GM18868 (cell line): ENCODE measurements at regions not wholly inside any gene's neighbourhood (a gene's known extent, or its start where the extent isn't known, plus 50 kb on each side); places are given as distances from the start of the nearest gene placed in this dataset.

Experiments
- ATAC-seq: cut with Tn5 transposase; IDR thresholded peaks from one replicate; pipeline ENCODE4 v1.9.1; 2021; ENCODE audit warnings: mild to moderate bottlenecking, moderate library complexity; ENCODE audit not compliant: unreplicated experiment

DNA sequence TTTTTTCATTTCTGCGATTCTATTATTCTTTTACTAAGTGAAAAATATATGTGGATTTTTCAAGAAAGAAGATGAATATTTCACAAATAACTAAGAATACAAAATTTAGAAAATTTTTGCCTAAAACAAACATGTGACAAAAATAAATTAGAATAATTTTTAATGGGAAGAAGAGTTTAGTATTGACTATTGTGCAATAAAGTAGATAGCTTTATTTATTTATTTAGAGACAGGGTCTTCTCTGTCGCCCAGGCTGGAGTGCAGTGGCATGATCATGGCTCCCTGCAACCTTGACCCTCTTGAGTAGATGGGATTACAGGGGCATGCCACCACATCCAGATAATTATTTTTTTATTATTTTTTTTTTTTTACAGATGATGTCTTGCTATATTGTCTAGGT lies 95.3 kb upstream of the PAQR3 start:
- ATAC-seq, result no peak

DNA sequence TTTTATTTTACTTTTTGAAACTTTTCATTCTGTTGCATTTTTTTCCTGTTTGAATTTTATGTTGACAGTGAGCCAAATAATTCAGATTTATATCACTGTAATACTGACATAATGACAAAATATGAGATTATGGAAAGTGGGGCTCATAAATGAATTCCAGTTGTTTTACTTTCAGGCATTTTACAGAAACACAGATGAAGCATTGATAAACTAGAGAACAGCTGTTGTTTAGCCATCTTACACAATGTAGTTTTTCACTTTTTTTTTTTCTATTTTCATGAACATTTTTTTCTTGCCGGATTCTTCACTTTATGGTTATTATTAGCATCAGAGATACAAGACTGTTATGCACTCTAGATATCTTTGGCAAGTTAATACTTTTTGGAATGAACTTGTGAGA lies 91.7 kb upstream of the PAQR3 start:
- ATAC-seq, result no peak

DNA sequence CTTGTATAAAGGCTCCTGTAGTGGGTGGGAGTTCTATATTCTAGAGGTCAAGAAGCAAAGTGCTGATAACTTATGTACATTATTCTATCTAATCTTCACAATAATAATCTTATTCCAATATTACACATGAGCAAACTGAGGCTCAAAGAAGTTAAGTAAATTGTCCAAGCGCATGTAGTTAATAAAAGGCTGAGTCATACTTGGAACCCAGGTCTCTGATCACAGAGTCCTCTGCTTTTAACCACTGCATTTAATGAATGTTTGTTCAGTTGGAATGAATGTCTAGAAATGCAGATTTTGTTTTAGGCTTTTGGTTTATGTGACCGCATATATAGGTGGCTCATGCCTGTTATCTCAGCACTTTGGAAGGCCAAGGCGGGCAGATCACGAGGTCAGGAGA lies 88.4 kb upstream of the PAQR3 start:
- no peak for ATAC-seq

- ATAC-seq, result no peak
Observed at GRCh38 chr4:79025170-79025569, 85.9 kb upstream of the PAQR3 start.

DNA sequence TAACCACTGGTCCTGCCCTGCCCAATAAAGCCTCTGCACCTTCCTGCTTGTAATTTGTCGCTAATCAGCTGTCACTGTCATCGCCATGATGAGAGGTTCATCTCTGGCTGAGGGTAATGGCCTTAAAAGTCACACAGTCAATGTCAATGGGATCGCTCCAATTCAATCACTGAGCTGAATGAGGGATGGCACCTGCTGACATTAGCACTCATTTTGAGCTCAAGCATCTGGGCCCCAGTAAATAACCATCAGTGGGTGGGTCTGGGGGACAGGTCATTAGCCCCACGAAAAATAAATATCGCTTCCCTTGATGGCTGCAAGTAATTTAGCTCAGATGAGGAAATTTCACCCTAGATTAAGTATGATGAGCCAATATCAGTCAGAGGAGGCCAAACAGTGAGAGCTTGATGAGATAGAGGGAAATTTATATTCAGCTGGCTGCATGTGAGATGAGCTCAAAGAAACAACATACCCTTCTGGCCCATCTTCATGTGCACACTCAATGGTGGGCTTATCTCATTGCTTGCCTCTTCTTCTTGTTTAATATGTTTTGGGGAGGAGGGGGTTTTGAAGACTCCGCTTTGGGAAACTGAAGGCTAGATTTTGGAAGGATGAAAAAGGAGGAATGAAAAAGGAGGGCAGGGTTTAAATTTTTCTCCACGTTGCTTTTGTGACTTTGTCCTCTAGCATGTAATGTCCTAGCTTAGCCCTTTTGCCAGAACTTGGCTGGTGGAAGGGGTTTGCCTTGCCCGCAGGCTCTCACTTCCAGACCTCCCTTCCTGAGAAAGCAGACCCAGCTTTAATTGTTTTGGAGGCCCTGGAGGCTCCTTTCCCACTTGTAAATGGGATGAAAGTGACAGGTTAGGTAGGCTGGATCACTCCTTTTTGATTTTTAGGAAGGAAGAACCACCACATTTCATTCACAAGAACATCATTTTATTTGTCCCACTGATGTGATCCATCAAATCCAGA lies 84.8 kb upstream of the PAQR3 start:
- no peak for ATAC-seq

- no peak for ATAC-seq
Observed at GRCh38 chr4:79022529-79022928, 83.3 kb upstream of the PAQR3 start.

DNA sequence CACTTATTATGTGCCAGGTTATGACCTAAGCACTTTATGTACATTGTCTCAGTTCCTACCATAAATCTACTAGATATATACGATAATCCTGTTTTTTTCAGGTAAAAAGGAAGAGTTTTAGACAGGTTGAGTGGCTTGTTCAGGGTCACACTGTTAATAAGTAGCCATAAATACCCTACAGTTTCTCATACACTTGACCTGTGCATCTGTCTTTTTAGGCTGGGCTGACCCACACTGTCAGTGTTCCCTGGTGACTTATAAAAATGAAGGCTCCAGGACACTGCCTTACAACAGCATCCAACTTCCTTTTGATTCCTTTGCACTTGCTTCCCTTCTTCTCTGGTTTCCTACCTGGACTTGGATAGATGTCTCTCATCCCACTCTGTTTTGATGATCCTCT lies 78.2 kb upstream of the PAQR3 start:
- no peak for ATAC-seq

DNA sequence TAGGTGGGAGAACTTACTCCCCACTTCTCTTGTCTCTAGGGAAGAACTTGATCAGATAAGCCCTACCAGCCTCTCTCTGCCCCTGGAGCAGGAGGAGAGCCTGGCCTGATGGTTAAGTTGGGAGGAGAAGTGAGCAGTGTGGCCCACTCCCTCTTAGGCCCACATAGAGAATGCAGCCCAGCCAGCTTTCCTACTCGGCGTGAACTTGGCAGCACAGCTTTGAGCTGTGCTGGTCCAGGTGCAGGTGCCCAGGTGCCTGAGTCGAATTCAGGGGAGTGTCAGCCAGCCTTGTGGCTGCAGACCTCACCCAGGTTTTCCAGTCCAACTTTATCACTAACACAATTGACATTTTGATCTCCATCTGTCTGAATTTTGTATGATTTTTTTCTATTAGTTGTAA lies 77.6 kb upstream of the PAQR3 start:
- ATAC-seq, result no peak

DNA sequence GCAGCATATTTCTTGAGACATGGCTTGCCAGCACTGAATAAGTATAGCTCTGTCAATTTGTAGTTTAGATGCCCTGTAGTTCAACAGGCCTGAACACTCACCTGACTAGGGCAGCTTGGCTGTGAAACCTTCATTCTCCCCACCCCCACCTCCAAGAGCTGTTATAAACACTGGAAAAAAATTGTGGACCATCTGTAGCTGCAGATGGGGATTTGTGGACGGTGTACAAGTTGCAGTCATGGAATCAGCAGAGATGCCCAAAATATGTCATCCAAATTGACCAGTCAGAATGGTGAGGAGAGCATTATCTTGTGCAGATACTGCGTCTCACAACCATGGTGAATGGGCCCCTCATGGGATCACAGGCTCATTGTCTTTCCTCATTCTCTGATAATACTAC lies 76.2 kb upstream of the PAQR3 start:
- ATAC-seq, result no peak

- no peak for ATAC-seq
Observed at GRCh38 chr4:79014230-79014629, 75.0 kb upstream of the PAQR3 start.

GRCh38 chr4:79013756-79014155 lies 74.5 kb upstream of the PAQR3 start:
- ATAC-seq, result no peak

DNA sequence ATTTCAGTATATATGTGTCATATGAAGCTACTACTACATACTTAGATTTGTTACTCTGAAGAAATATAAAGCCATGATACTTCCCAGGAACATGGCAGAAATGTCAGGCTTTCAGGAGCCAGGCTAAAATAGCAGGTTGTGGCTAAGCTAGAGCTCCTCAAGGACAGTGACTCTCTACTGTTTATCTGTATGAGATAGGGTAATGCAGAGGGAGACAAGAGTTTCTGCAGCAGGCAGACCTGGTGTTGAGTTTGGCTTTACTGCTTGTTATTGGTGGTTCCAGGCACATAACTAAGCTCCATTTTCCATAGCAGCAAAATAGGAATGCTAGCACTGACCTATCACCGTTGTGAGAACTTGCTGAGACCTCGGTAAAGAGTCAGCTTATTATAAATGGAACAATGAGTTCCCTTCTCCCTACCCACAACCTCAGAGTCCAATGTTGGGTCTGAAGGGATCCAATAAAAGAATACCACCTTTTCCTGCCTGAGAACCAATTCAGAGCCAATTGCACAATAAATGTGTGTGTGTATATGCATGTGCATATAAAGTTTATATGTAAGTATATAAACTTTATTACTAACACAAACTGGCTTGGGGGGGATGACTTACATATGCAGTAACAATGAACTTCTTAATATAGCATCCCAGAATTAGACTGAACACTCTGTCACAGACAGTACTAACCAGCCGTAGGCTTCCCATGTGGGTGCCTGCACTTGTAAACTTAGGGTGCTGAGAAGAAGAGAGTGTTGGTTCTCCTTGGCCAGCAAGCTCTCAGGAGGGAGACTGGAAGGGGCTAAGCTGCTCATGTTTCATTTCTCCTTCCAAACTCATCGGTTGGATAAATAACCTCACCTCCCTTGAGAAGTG lies 51.9 kb upstream of the PAQR3 start:
- no peak for ATAC-seq

GRCh38 chr4:78989697-78990270 lies 50.5 kb upstream of the PAQR3 start:
- no peak for ATAC-seq
